WERI-Rb-1 (cell line): ENCODE measurements at regions not wholly inside any gene's neighbourhood (a gene's known extent, or its start where the extent isn't known, plus 50 kb on each side); places are given as distances from the start of the nearest gene placed in this dataset.

Source experiments
- DNase-seq: peaks from one replicate; pipeline ENCODE4 v3.0.0-alpha.2; 2020
- H3K27ac ChIP-seq: fragments of 250-450 bp; sonication (Bioruptor Pico); 2 replicates; pipeline ENCODE4 v1.5.1; 2020; ENCODE audit warnings: mild to moderate bottlenecking, moderate library complexity
- H3K27me3 ChIP-seq: fragments of 250-450 bp; sonication (Bioruptor Pico); 2 replicates; pipeline ENCODE4 v1.5.1; 2021; ENCODE audit warnings: mild to moderate bottlenecking, low read depth, moderate library complexity; ENCODE audit not compliant: insufficient read depth, severe bottlenecking
- H3K36me3 ChIP-seq: fragments of 250-450 bp; sonication (Bioruptor Pico); 2 replicates; pipeline ENCODE4 v1.5.1; 2020; ENCODE audit warnings: mild to moderate bottlenecking, moderate library complexity
- H3K4me3 ChIP-seq: 2 replicates; pipeline ENCODE4 v1.5.1; 2011; ENCODE audit warnings: low read depth, mild to moderate bottlenecking, control low read depth, low read length
- H3K9me3 ChIP-seq: fragments of 250-450 bp; sonication (Bioruptor Pico); 2 replicates; pipeline ENCODE4 v1.5.1; 2021; ENCODE audit warnings: mild to moderate bottlenecking, moderate library complexity; ENCODE audit not compliant: severe bottlenecking
- CTCF ChIP-seq: IDR thresholded peaks from 2 replicates; pipeline ENCODE4 v1.5.1; 2011; ENCODE audit warnings: low read depth, mild to moderate bottlenecking, control low read depth, inconsistent platforms, low read length

GRCh38 chr1:193411215-193411614 lies 224.8 kb upstream of the B3GALT2 start:
- Histone ChIP-seq H3K36me3 (no peaks in the 10 kb centered on the region), H3K27me3 (no peaks in the 10 kb centered on the region), H3K27ac (no peak overlapping the region), H3K9me3 (no peaks in the 10 kb centered on the region), H3K4me3 (no peak overlapping the region)
- no peak for DNase-seq
- no peak for TF ChIP-seq CTCF

- no peak overlapping the region for H3K27ac ChIP-seq
- H3K36me3 ChIP-seq, result no peaks in the 10 kb centered on the region
- H3K9me3 ChIP-seq, result no peaks in the 10 kb centered on the region
- no peak overlapping the region for H3K4me3 ChIP-seq
- no peak for DNase-seq
- no peaks in the 10 kb centered on the region for H3K27me3 ChIP-seq
- TF ChIP-seq CTCF, result no peak
Measured at GRCh38 chr1:193408782-193409293, 222.4 kb upstream of the B3GALT2 start.

DNA sequence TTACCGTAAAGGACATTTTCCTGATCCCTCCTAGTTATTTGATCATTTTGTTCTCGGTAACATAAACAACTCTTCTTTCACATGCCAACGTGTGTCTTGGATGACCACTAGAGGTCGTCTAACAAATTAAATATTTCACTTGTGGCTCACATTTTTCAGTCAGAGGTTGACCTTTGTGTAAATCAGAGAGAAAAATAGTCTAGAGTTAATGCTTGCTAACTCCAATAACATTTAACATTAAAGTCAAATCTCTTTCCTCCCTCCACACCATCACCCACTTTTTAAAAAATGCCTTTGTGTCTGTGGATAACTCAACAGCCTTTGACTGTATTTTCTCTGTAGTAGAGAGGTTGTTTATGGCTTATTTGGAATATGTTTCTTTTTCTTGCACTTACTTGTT lies 220.5 kb upstream of the B3GALT2 start:
- Histone ChIP-seq H3K36me3 (no peaks in the 10 kb centered on the region), H3K4me3 (no peak overlapping the region), H3K27ac (no peak overlapping the region), H3K27me3 (no peaks in the 10 kb centered on the region), H3K9me3 (no peaks in the 10 kb centered on the region)
- DNase-seq, result no peak
- peak; percentile 64 for TF ChIP-seq CTCF

DNA sequence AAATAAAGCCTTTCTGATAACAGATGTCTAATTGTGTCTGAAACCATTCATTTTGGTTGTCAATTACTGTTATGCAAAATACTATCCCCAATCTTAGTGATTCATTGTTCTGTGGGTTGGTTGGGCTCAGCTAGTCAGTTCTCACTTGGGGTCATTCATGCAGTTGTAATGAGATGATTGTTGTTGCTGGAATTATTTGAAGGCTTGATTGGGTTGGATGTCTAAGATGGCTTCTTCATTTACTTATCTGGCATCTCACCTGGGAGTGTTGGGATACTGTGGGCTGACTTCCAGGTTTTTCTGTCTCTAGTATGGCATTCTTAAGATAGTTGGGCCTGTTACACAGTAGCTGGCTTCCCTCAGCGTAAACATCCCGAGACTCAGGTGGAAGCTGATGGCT lies 217.8 kb upstream of the B3GALT2 start:
- no peaks in the 10 kb centered on the region for H3K27me3 ChIP-seq
- no peaks in the 10 kb centered on the region for H3K36me3 ChIP-seq
- TF ChIP-seq CTCF, result no peak
- DNase-seq, result no peak
- H3K4me3 ChIP-seq, result no peak overlapping the region
- H3K27ac ChIP-seq, result no peak overlapping the region
- H3K9me3 ChIP-seq, result no peaks in the 10 kb centered on the region

- Histone ChIP-seq H3K4me3 (no peak overlapping the region), H3K36me3 (no peaks in the 10 kb centered on the region), H3K27me3 (no peaks in the 10 kb centered on the region), H3K9me3 (no peaks in the 10 kb centered on the region), H3K27ac (no peak overlapping the region)
- TF ChIP-seq CTCF, result no peak
- no peak for DNase-seq
Measured at GRCh38 chr1:193402977-193403376, 216.6 kb upstream of the B3GALT2 start.

GRCh38 chr1:193402037-193402436 lies 215.6 kb upstream of the B3GALT2 start:
- no peak for TF ChIP-seq CTCF
- Histone ChIP-seq H3K9me3 (no peaks in the 10 kb centered on the region), H3K27me3 (no peaks in the 10 kb centered on the region), H3K4me3 (no peak overlapping the region), H3K36me3 (no peaks in the 10 kb centered on the region), H3K27ac (no peak overlapping the region)
- DNase-seq, result no peak
